HepG2 (cell line): ENCODE measurements at regions not wholly inside any gene's neighbourhood (a gene's known extent, or its start where the extent isn't known, plus 50 kb on each side); places are given as distances from the start of the nearest gene placed in this dataset.
A peak's percentile ranks its signal among the peaks of the same experiment; 100 is the strongest.

Experiments used
- ATAC-seq: fragments of 200-7000 bp; cut with Tn5 transposase; 3 replicates; pipeline ENCODE4 v1.9.1; 2020; ENCODE audit warnings: mild to moderate bottlenecking, moderate library complexity
- BruUV-seq: library from RNA; stranded (reverse); fragments of 400-500 nt; replicated peaks from 2 replicates; lab custom pipeline; 2021; lab: Mats Ljungman, UMichigan
- CTCF ChIA-PET: fragments of 300-600 bp; formaldehyde crosslinking; extraction: SDS; loops from one replicate; lab custom pipeline; 2021; ENCODE audit warnings: low total read pairs, inconsistent platforms, low intra/inter-chr PET ratio; lab: Yijun Ruan, JAX
- POLR2A ChIA-PET: fragments of 350-600 bp; sonication (Branson Sonifier 250); formaldehyde crosslinking; loops from one replicate; lab custom pipeline; 2020; ENCODE audit warnings: antibody characterized with exemption, inconsistent platforms; lab: Yijun Ruan, JAX
- DNase-seq: peaks from one replicate; pipeline ENCODE4 v3.0.0-alpha.2; 2015; ENCODE audit warnings: low spot score
- FAIRE-seq: peaks from 3 replicates; lab custom pipeline; 2011; peaks lifted over from hg19 to GRCh38; lab: Jason Lieb, UNC
- H2AFZ ChIP-seq: one replicate; pipeline ENCODE4 v1.6.1; 2011; ENCODE audit warnings: low read length, inconsistent platforms
- H3K27ac ChIP-seq: fragments of 300-600 bp; 3 replicates; pipeline ENCODE4 v1.8.0; 2011; ENCODE audit warnings: mixed run types, mild to moderate bottlenecking, mixed read lengths, low read length, inconsistent platforms; ENCODE audit not compliant: insufficient read depth; ENCODE audit errors: extremely low read length
- H3K27me3 ChIP-seq, 2 experiments: fragments of 200-600 bp in 1 of 2; 2 replicates in 1 of 2; 3 replicates in 1 of 2; pipeline versions ENCODE4 v1.6.0 to v1.8.0; 2011; ENCODE audit warnings: low read length in 2 of 2, mild to moderate bottlenecking in 2 of 2, moderate library complexity in 2 of 2, inconsistent platforms in 1 of 2; ENCODE audit not compliant: insufficient read depth in 2 of 2, control insufficient read depth in 1 of 2
- H3K36me3 ChIP-seq, 2 experiments: fragments of 200-600 bp in 1 of 2; replicated peaks in 1 of 2; 2 replicates in 1 of 2; 3 replicates in 1 of 2; pipeline versions ENCODE4 v1.5.1 to v1.8.0; 2011; ENCODE audit warnings: low read length in 2 of 2, inconsistent platforms in 1 of 2; ENCODE audit not compliant: insufficient read depth in 2 of 2, control insufficient read depth in 1 of 2
- H3K4me1 ChIP-seq: 2 replicates; pipeline ENCODE4 v1.5.1; 2012; ENCODE audit warnings: low read length, inconsistent platforms; ENCODE audit not compliant: insufficient read depth
- H3K4me2 ChIP-seq: 2 replicates; pipeline ENCODE4 v1.6.0; 2011; ENCODE audit warnings: low read depth, low read length, inconsistent platforms
- H3K4me3 ChIP-seq, 3 experiments: fragments of 200-600 bp in 1 of 3; sonication (generic), shearing (Covaris generic) in 1 of 3; replicated peaks in 1 of 3; 2 replicates each; pipeline ENCODE4 v1.5.1; 2011 to 2016; ENCODE audit warnings: low read length in 3 of 3, inconsistent platforms in 2 of 3, low read depth in 2 of 3, mild to moderate bottlenecking in 2 of 3, control low read depth in 1 of 3, mixed read lengths in 1 of 3; ENCODE audit not compliant: insufficient read depth in 1 of 3
- H3K79me2 ChIP-seq: one replicate; pipeline ENCODE4 v1.6.1; 2011; ENCODE audit warnings: low read length, inconsistent platforms; ENCODE audit not compliant: insufficient read depth
- H3K9ac ChIP-seq: 2 replicates; pipeline ENCODE4 v1.6.0; 2011; ENCODE audit warnings: mild to moderate bottlenecking, low read depth, low read length, inconsistent platforms; ENCODE audit not compliant: insufficient read depth
- H3K9me3 ChIP-seq: 2 replicates; pipeline ENCODE4 v1.5.1; 2012; ENCODE audit warnings: mild to moderate bottlenecking, low read length
- H4K20me1 ChIP-seq: 2 replicates; pipeline ENCODE4 v1.6.0; 2011; ENCODE audit warnings: inconsistent platforms, mild to moderate bottlenecking, low read length, moderate library complexity; ENCODE audit not compliant: insufficient read depth
- AHR ChIP-seq: IDR thresholded peaks from 2 replicates; pipeline ENCODE4 v1.6.1; 2018; ENCODE audit warnings: missing genetic modification reagents, missing compliant biosample characterization
- CENPBD1 ChIP-seq: sonication (generic); formaldehyde crosslinking; IDR thresholded peaks from 2 replicates; pipeline ENCODE4 v1.8.0; 2022; ENCODE audit warnings: missing genetic modification reagents, low read depth, mild to moderate bottlenecking, borderline replicate concordance
- GABPA ChIP-seq, 2 experiments: IDR thresholded peaks; 2 replicates each; pipeline ENCODE4 v1.6.1; 2011 to 2016; ENCODE audit warnings: low read depth in 2 of 2, low read length in 1 of 2, missing biosample characterization in 1 of 2, missing genetic modification characterization in 1 of 2
- KLF13 ChIP-seq: sonication (generic); formaldehyde crosslinking; IDR thresholded peaks from 2 replicates; pipeline ENCODE4 v1.4.0; 2020; ENCODE audit warnings: mild to moderate bottlenecking, missing genetic modification reagents
- NCOR1 ChIP-seq: fragments of 200-600 bp; sonication (generic); IDR thresholded peaks from 2 replicates; pipeline ENCODE4 v1.7.0; 2017; ENCODE audit warnings: antibody characterized with exemption, low read length, borderline replicate concordance
- PRPF4 ChIP-seq: fragments of 200-400 bp; formaldehyde crosslinking; IDR thresholded peaks from 2 replicates; pipeline ENCODE4 v1.6.1; 2016; ENCODE audit warnings: low read length, low read depth; ENCODE audit not compliant: poor library complexity, severe bottlenecking
- REST ChIP-seq, 2 experiments: IDR thresholded peaks; 2 replicates each; pipeline ENCODE4 v1.6.1; 2011 to 2012; ENCODE audit warnings: low read length in 2 of 2, borderline replicate concordance in 1 of 2, low read depth in 1 of 2, mild to moderate bottlenecking in 1 of 2, moderate library complexity in 1 of 2
- TEAD2 ChIP-seq: sonication (generic); formaldehyde crosslinking; IDR thresholded peaks from 2 replicates; pipeline ENCODE4 v1.9.0; 2021; ENCODE audit warnings: missing genetic modification reagents
- TGIF2 ChIP-seq: IDR thresholded peaks from 2 replicates; pipeline ENCODE4 v1.6.1; 2016; ENCODE audit warnings: control low read depth, missing compliant biosample characterization
- ZBTB7B ChIP-seq: sonication (generic); formaldehyde crosslinking; IDR thresholded peaks from 2 replicates; pipeline ENCODE4 v1.4.0; 2020; ENCODE audit warnings: missing genetic modification reagents
- ZNF207 ChIP-seq: fragments of 450-650 bp; IDR thresholded peaks from 2 replicates; pipeline ENCODE4 v1.6.1; 2016; ENCODE audit warnings: antibody characterized with exemption, borderline replicate concordance
- ZNF501 ChIP-seq: sonication (generic); formaldehyde crosslinking; IDR thresholded peaks from 2 replicates; pipeline ENCODE4 v1.5.1; 2020; ENCODE audit warnings: mild to moderate bottlenecking, moderate library complexity, missing genetic modification reagents
- WGBS: methylation state at CpG from one replicate; pipeline ENCODE4 v1.1.6; 2017; ENCODE audit warnings: low lambda C conversion rate; 5-methylcytosine and 5-hydroxymethylcytosine counted together
- in situ Hi-C: cut with HindIII; loops from 2 replicates; pipeline ENCODE4 v1.10.0; 2017; ENCODE audit warnings: low pct_unique_long_range_greater_than_20kb; ENCODE audit not compliant: extremely low pct_ligation_motif_present
- intact Hi-C: fragments of 100-400 bp; cut with micrococcal nuclease; formaldehyde crosslinking; loops from one replicate; pipeline ENCODE4 v1.10.0; 2022; ENCODE audit not compliant: unreplicated experiment

GRCh38 chrX:65601530-65602220 is 65.8 kb upstream of the MSN start:
- FAIRE-seq = no peak
- no peak overlapping the region for H3K4me3 ChIP-seq
- no peak overlapping the region for H3K4me2 ChIP-seq
- H2AFZ ChIP-seq = no peak overlapping the region
- no peak for ATAC-seq
- H4K20me1 ChIP-seq = no peaks in the 10 kb centered on the region
- intact Hi-C loops = no loop called here
- BruUV-seq = no TSS peak
- in situ Hi-C loops = no loop called here
- no peak overlapping the region for H3K27ac ChIP-seq
- peak; percentile 0 for DNase-seq
- H3K4me1 ChIP-seq = no peaks in the 10 kb centered on the region
- ChIA-PET POLR2A (no interaction called here), CTCF (no interaction called here)
- H3K9ac ChIP-seq = no peak overlapping the region
- H3K79me2 ChIP-seq = no peaks in the 10 kb centered on the region
- no peaks in the 10 kb centered on the region for H3K36me3 ChIP-seq
- no peaks in the 10 kb centered on the region for H3K9me3 ChIP-seq
- no peak for TF ChIP-seq ZNF501
- no peak for TF ChIP-seq GABPA (IDR thresholded peaks at IDR 0.05; ENCODE audit: low read depth, low read length)
- peak; percentile 35; the same call in 1 of the 2 replicates for TF ChIP-seq GABPA (CRISPR knock-in tag; IDR thresholded peaks at IDR 0.05; ENCODE audit: low read depth)
- no peak for TF ChIP-seq ZNF207
- no peaks in the 10 kb centered on the region for H3K27me3 ChIP-seq
- no CpG with 5 or more reads among the region's 3 CpGs for WGBS

GRCh38 chrX:65601126-65601525 is 66.3 kb upstream of the MSN start:
- ChIA-PET POLR2A (no interaction called here), CTCF (no interaction called here)
- Histone ChIP-seq H3K79me2 (no peaks in the 10 kb centered on the region), H3K4me3 (no peak overlapping the region), H4K20me1 (no peaks in the 10 kb centered on the region), H3K4me2 (no peak overlapping the region), H3K27me3 (no peaks in the 10 kb centered on the region), H3K9me3 (no peaks in the 10 kb centered on the region), H3K4me1 (no peaks in the 10 kb centered on the region), H3K27ac (no peak overlapping the region), H3K36me3 (no peaks in the 10 kb centered on the region), H2AFZ (no peak overlapping the region), H3K9ac (no peak overlapping the region)
- no CpG with 5 or more reads among the region's 3 CpGs for WGBS
- intact Hi-C loops = no loop called here
- FAIRE-seq (no peak), ATAC-seq (no peak), DNase-seq (no peak)
- no TSS peak for BruUV-seq
- TF ChIP-seq CENPBD1 (CRISPR knock-in tag) (no peak), PRPF4 (no peak), KLF13 (CRISPR knock-in tag) (no peak), ZBTB7B (CRISPR knock-in tag) (no peak), REST (IDR thresholded peaks at IDR 0.05; ENCODE audit: borderline replicate concordance in 1 of 2, low read depth in 1 of 2, low read length in 2 of 2) (no peak), NCOR1 (no peak), TEAD2 (CRISPR knock-in tag) (no peak), TGIF2 (no peak), AHR (CRISPR knock-in tag) (no peak)
- in situ Hi-C loops = no loop called here
